ENCODE measurements at regions not wholly inside any gene's neighbourhood (a gene's known extent, or its start where the extent isn't known, plus 50 kb on each side); places are given as distances from the start of the nearest gene placed in this dataset.

- H3K9me3 ChIP-seq = no peaks in the 10 kb centered on the region
- H3K4me3 ChIP-seq = no peak overlapping the region
- 88% methylated on average over 12 of the region's 12 CpGs for WGBS
- DNase-seq (ENCODE audit: low spot score in 2 of 2) = no peak
- H3K4me1 ChIP-seq = no peaks in the 10 kb centered on the region
- H3K27me3 ChIP-seq = no peaks in the 10 kb centered on the region
- no peak overlapping the region for H3K27ac ChIP-seq
- no peak for TF ChIP-seq POLR2A (IDR thresholded peaks at IDR 0.05)
- TF ChIP-seq POLR2AphosphoS5 (IDR thresholded peaks at IDR 0.05) = no peak
- no peak for TF ChIP-seq CTCF (IDR thresholded peaks at IDR 0.05)
- TF ChIP-seq EP300 (IDR thresholded peaks at IDR 0.05) = no peak
- H3K36me3 ChIP-seq = no peaks in the 10 kb centered on the region
These were observed 446.1 kb downstream of the EIPR1 start for GRCh38 chr2:2931318-2932075.

DNA sequence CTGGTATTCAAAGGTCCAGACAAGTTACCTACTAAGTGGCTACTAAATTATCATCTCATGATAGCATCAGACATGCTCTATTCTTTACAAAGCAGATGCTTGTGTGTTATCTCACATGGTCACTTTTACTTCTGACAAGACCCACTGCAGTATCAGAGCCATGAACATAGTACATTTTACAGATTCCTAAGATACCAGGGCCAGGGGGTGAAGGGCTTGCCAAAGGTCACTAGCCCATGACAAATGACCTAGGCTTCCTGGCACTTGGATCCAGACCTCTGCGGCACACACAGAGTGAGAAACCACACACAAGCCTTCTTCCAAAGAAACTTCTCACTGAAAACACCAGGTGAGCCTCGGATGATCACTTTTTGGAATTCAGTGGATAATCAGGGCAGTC, 446.8 kb downstream of the EIPR1 start:
- Histone ChIP-seq H3K9me3 (no peaks in the 10 kb centered on the region), H3K36me3 (no peaks in the 10 kb centered on the region), H3K27me3 (no peaks in the 10 kb centered on the region), H3K4me3 (no peak overlapping the region), H3K4me1 (no peaks in the 10 kb centered on the region), H3K27ac (no peak overlapping the region)
- TF ChIP-seq EP300 (IDR thresholded peaks at IDR 0.05) = no peak
- TF ChIP-seq CTCF (IDR thresholded peaks at IDR 0.05) = no peak
- no peak for TF ChIP-seq POLR2A (IDR thresholded peaks at IDR 0.05)
- no peak for TF ChIP-seq POLR2AphosphoS5 (IDR thresholded peaks at IDR 0.05)
- no peak for DNase-seq (ENCODE audit: low spot score in 2 of 2)
- WGBS = 95% methylated on average over 2 of the region's 2 CpGs

DNA sequence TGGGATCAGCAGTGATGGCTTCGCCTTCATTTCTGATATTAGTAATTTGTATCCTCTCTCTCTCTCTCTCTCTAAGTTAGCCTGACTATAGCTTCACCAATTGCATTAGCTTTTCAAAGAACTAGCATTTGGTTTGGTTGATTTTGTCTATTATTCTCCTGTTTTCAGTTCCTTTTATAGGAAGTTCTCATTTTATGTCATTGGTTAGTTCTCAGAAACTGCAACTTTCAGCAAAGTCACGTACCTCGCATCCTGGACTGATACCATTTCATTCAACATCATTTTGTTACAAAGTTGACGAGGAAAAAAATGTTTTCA, 450.8 kb downstream of the EIPR1 start:
- WGBS = 92% methylated on average over 4 of the region's 4 CpGs
- H3K36me3 ChIP-seq = no peaks in the 10 kb centered on the region

DNA sequence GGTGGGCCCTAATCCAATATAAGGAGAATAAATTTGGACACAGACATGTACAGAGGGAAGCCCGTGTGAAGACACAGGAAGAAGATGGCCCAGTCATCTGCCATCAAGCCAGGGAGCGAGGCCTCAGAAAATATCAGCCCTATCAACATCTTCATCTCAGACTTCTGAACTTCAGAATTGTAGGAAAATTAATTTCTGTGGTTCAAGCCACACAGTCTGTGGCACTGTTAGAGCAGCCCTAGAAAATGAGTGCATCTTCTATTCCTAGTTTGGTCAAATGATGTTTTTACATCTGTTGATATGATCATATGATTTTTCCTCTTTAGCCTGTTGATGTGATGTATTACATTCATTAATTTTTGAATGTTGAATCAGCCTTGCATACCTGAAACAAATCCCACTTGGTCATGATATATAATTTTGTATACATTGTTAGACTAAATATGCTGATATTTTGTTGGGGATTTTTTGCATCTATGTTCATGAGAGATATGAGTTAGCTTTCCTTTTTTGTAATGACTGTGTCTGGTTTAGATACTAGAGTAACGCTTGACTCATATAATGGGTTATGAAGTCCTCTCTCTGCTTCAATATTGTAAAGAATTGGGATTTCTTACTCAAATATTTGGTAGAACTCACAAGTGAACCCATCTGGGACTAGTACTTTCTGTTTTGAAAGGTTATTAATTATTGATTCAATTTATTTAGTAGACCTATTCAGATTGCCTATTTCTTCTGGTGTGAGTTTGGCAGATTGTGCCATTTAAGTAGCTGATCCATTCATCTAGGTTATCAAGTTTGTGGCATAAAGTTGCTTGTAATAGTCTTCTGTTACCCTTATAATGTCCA, 451.4 kb downstream of the EIPR1 start:
- H3K4me1 ChIP-seq = no peaks in the 10 kb centered on the region
- no peak for TF ChIP-seq POLR2A (IDR thresholded peaks at IDR 0.05)
- TF ChIP-seq EP300 (IDR thresholded peaks at IDR 0.05) = no peak
- no peak for TF ChIP-seq POLR2AphosphoS5 (IDR thresholded peaks at IDR 0.05)
- TF ChIP-seq CTCF (IDR thresholded peaks at IDR 0.05) = no peak
- no peak overlapping the region for H3K4me3 ChIP-seq
- no peaks in the 10 kb centered on the region for H3K36me3 ChIP-seq
- no peaks in the 10 kb centered on the region for H3K27me3 ChIP-seq
- WGBS = 84% methylated on average over 3 of the region's 3 CpGs
- no peak overlapping the region for H3K27ac ChIP-seq
- no peaks in the 10 kb centered on the region for H3K9me3 ChIP-seq
- DNase-seq (ENCODE audit: low spot score in 2 of 2) = no peak

More for the DNA sequence above, 450.8 kb downstream of the EIPR1 start:
- Histone ChIP-seq H3K4me1 (no peaks in the 10 kb centered on the region), H3K27ac (no peak overlapping the region), H3K4me3 (no peak overlapping the region), H3K9me3 (no peaks in the 10 kb centered on the region), H3K27me3 (no peaks in the 10 kb centered on the region)
- TF ChIP-seq EP300 (IDR thresholded peaks at IDR 0.05) (no peak), CTCF (IDR thresholded peaks at IDR 0.05) (no peak), POLR2A (IDR thresholded peaks at IDR 0.05) (no peak), POLR2AphosphoS5 (IDR thresholded peaks at IDR 0.05) (no peak)
- no peak for DNase-seq (ENCODE audit: low spot score in 2 of 2)

GRCh38 chr2:2922156-2922555, 455.5 kb downstream of the EIPR1 start:
- Histone ChIP-seq H3K4me1 (no peaks in the 10 kb centered on the region), H3K4me3 (no peak overlapping the region), H3K27ac (no peak overlapping the region), H3K27me3 (no peaks in the 10 kb centered on the region), H3K36me3 (no peaks in the 10 kb centered on the region), H3K9me3 (no peaks in the 10 kb centered on the region)
- WGBS = 86% methylated on average over 6 of the region's 6 CpGs
- TF ChIP-seq POLR2A (IDR thresholded peaks at IDR 0.05) (no peak), CTCF (IDR thresholded peaks at IDR 0.05) (no peak), EP300 (IDR thresholded peaks at IDR 0.05) (no peak), POLR2AphosphoS5 (IDR thresholded peaks at IDR 0.05) (no peak)
- DNase-seq (ENCODE audit: low spot score in 2 of 2) = no peak

All from suprapubic skin (tissue), 4 donors.